A673 (cell line): ENCODE measurements at regions not wholly inside any gene's neighbourhood (a gene's known extent, or its start where the extent isn't known, plus 50 kb on each side); places are given as distances from the start of the nearest gene placed in this dataset.
"Not testable (repeated sequence)": the region's sequence is repeated elsewhere in the genome, so short reads cannot be mapped to it uniquely, and the experiment has no call there.

Experiments used
- BruUV-seq: library from RNA; stranded (reverse); fragments of 400-500 nt; replicated peaks from 2 replicates; lab custom pipeline; 2021; lab: Mats Ljungman, UMichigan
- CTCF ChIA-PET: fragments of 300-600 bp; sonication (Branson Sonifier 250); formaldehyde crosslinking; loops from one replicate; lab custom pipeline; 2022; ENCODE audit warnings: antibody characterized with exemption; lab: Charles Lee
- POLR2A ChIA-PET: fragments of 300-600 bp; sonication (Branson Sonifier 250); formaldehyde crosslinking; loops from one replicate; lab custom pipeline; 2022; ENCODE audit warnings: antibody characterized with exemption; ENCODE audit not compliant: low non-redundant PET; lab: Charles Lee
- DNase-seq: peaks from one replicate; pipeline ENCODE4 v3.0.0-alpha.2; 2015; ENCODE audit warnings: low spot score
- H3K27ac ChIP-seq: fragments of 200-600 bp; sonication (generic); 2 replicates; pipeline ENCODE4 v1.5.1; 2016; ENCODE audit warnings: mixed run types, low read depth, mild to moderate bottlenecking, mixed read lengths, antibody characterized with exemption, low read length; ENCODE audit not compliant: poor library complexity, severe bottlenecking
- H3K27me3 ChIP-seq: fragments of 200-600 bp; sonication (generic); replicated peaks from 2 replicates; pipeline ENCODE4 v1.6.1; 2017; ENCODE audit warnings: mixed run types, low read depth, mild to moderate bottlenecking, mixed read lengths, antibody characterized with exemption, low read length; ENCODE audit not compliant: insufficient read depth, poor library complexity
- H3K36me3 ChIP-seq: fragments of 200-600 bp; sonication (generic); 2 replicates; pipeline ENCODE4 v1.6.1; 2016; ENCODE audit warnings: mixed run types, mild to moderate bottlenecking, mixed read lengths, antibody characterized with exemption, low read length; ENCODE audit not compliant: insufficient read depth, poor library complexity, severe bottlenecking
- H3K4me1 ChIP-seq: fragments of 200-600 bp; sonication (generic); 2 replicates; pipeline ENCODE4 v1.6.1; 2017; ENCODE audit warnings: mixed run types, mild to moderate bottlenecking, mixed read lengths, antibody characterized with exemption, low read length; ENCODE audit not compliant: insufficient read depth, poor library complexity, severe bottlenecking
- H3K4me3 ChIP-seq: fragments of 200-600 bp; sonication (generic); 2 replicates; pipeline ENCODE4 v1.5.1; 2016; ENCODE audit warnings: low read depth, mixed run types, mild to moderate bottlenecking, mixed read lengths, low read length; ENCODE audit not compliant: poor library complexity, severe bottlenecking
- H3K9me3 ChIP-seq: fragments of 200-600 bp; sonication (generic); 2 replicates; pipeline ENCODE4 v1.6.1; 2016; ENCODE audit warnings: mixed run types, low read depth, mild to moderate bottlenecking, mixed read lengths, antibody characterized with exemption, low read length; ENCODE audit not compliant: poor library complexity, severe bottlenecking
- EZH2 ChIP-seq: fragments of 200-600 bp; sonication (generic); IDR thresholded peaks from 2 replicates; pipeline ENCODE4 v1.6.1; 2017; ENCODE audit warnings: borderline replicate concordance, low read depth, mild to moderate bottlenecking, mixed read lengths, antibody characterized with exemption, low read length; ENCODE audit not compliant: poor library complexity, severe bottlenecking
- intact Hi-C: fragments of 100-400 bp; cut with micrococcal nuclease; formaldehyde crosslinking; loops from one replicate; pipeline ENCODE4 v1.10.0; 2022; ENCODE audit not compliant: unreplicated experiment
- TF ChIP-seq, protein P1 (sequence below): fragments of 300-800, 200-600 bp; sonication (generic); conservative IDR thresholded peaks from 2 replicates; pipeline ENCODE4 v1.5.1; 2017; ENCODE audit warnings: low read depth, mild to moderate bottlenecking, antibody characterized with exemption, low read length, moderate library complexity, mixed read lengths

DNA sequence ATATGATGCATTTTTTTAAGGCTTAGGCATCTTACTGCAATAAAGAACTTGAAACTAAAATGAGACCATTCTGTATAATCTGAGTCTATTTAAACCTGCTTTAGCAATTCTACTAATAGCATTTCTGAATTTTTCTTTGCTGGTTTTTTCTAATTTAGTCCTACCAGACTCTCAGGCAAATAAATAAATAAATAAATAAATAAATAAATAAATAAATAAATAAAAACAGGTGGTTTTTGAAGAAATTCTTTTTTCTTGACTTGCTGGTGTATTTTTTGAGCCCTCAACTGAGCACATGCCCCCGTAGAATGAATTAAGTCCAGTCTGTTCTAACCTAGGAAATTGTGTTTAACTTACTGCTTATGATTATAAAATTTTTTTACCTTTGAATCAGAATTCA lies 134.7 kb upstream of the FOXP2 start:
- POLR2A ChIA-PET, result no interaction called here

DNA sequence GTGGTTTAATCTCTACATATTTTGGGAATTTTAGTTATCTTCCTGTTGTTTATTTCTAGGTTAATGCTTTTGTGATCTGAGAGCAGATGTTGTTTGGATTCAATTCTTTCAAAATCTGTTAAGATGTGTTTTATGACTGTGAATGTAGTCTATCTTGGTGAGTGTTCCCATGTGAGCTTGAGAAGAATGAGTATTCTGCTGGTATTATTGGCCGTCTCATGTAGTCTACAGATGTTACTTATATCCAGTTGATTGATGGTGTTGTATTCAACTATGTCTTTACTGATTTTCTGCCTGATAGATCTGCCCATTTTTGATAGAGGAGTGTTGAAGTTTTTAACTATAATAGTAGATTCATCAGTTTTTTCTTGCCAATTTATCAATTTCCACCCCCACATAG lies 141.4 kb upstream of the FOXP2 start:
- DNase-seq, result no peak
- H3K27ac ChIP-seq, result no peak overlapping the region
- ChIA-PET POLR2A (no interaction called here), CTCF (no interaction called here)
- BruUV-seq, result no TSS peak
- no peaks in the 10 kb centered on the region for H3K27me3 ChIP-seq
- TF ChIP-seq, protein P1, sequence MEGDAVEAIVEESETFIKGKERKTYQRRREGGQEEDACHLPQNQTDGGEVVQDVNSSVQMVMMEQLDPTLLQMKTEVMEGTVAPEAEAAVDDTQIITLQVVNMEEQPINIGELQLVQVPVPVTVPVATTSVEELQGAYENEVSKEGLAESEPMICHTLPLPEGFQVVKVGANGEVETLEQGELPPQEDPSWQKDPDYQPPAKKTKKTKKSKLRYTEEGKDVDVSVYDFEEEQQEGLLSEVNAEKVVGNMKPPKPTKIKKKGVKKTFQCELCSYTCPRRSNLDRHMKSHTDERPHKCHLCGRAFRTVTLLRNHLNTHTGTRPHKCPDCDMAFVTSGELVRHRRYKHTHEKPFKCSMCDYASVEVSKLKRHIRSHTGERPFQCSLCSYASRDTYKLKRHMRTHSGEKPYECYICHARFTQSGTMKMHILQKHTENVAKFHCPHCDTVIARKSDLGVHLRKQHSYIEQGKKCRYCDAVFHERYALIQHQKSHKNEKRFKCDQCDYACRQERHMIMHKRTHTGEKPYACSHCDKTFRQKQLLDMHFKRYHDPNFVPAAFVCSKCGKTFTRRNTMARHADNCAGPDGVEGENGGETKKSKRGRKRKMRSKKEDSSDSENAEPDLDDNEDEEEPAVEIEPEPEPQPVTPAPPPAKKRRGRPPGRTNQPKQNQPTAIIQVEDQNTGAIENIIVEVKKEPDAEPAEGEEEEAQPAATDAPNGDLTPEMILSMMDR, result no peak
- TF ChIP-seq EZH2, result no peak
- no peaks in the 10 kb centered on the region for H3K9me3 ChIP-seq
- no peaks in the 10 kb centered on the region for H3K4me1 ChIP-seq
- no peaks in the 10 kb centered on the region for H3K36me3 ChIP-seq
- intact Hi-C loops, result no loop called here
- no peak overlapping the region for H3K4me3 ChIP-seq

More for the DNA sequence above, 134.7 kb upstream of the FOXP2 start:
- Histone ChIP-seq H3K4me3 (no peak overlapping the region), H3K36me3 (no peaks in the 10 kb centered on the region), H3K27me3 (no peaks in the 10 kb centered on the region), H3K27ac (no peak overlapping the region), H3K9me3 (no peaks in the 10 kb centered on the region), H3K4me1 (no peaks in the 10 kb centered on the region)
- CTCF ChIA-PET, result no interaction called here
- intact Hi-C loops, result no loop called here
- DNase-seq, result no peak
- no TSS peak for BruUV-seq
- TF ChIP-seq, protein P1, result no peak
- TF ChIP-seq EZH2, result no peak

DNA sequence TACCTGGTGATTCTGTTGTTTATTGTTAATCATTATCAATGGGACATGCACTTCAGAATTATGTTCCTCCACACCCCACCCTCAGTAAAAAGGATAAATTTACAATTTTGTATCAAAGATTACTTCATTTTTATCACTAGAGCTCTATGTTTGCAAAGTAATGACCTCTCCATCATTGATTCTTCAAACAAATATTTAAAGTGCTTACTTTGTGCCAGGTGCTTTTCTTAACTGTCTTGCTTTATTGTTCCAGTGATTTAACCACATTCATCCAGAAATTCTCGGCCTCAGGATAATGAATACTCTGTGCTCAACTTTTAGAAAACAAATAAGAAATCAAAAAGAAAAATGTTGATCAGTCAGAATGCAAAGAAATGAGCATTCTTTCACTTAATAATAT lies 144.9 kb upstream of the FOXP2 start:
- no peak overlapping the region for H3K27ac ChIP-seq
- POLR2A ChIA-PET, result no interaction called here
- H3K27me3 ChIP-seq, result no peaks in the 10 kb centered on the region
- no peak overlapping the region for H3K4me3 ChIP-seq
- H3K4me1 ChIP-seq, result no peaks in the 10 kb centered on the region
- BruUV-seq, result no TSS peak
- intact Hi-C loops, result no loop called here
- no peak for TF ChIP-seq EZH2
- TF ChIP-seq, protein P1, result no peak
- H3K9me3 ChIP-seq, result no peaks in the 10 kb centered on the region
- no peaks in the 10 kb centered on the region for H3K36me3 ChIP-seq
- no peak for DNase-seq
- CTCF ChIA-PET, result no interaction called here

DNA sequence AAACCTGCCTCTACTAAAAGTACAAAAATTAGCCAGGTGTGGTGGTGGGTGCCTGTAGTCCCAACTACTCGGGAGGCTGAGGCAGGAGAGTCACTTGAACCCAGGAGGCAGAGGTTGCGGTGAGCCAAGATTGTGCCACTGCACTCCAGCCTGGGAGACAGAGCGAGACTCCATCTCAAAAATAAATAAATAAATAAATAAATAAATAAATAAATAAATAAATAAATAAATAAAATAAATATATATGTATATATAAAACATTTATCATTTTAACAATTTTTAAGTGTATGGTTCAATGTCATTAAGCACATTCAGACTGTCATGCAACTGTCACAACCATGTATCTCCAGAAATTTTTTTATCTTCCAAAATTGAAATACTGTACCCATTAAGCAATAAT lies 147.1 kb upstream of the FOXP2 start:
- intact Hi-C loops, H3K36me3 ChIP-seq, H3K4me1 ChIP-seq, H3K9me3 ChIP-seq, DNase-seq, POLR2A ChIA-PET, H3K27ac ChIP-seq, CTCF ChIA-PET, H3K4me3 ChIP-seq, H3K27me3 ChIP-seq, BruUV-seq: not testable (repeated sequence)
